Coronary artery (tissue), 2 donors: ENCODE measurements at regions not wholly inside any gene's neighbourhood (a gene's known extent, or its start where the extent isn't known, plus 50 kb on each side); places are given as distances from the start of the nearest gene placed in this dataset.

Experiments
- DNase-seq: peaks from one replicate; pipeline ENCODE4 v3.0.0-alpha.2; 2017; ENCODE audit warnings: low spot score
- H3K27ac ChIP-seq, 2 donors: fragments of 200-600 bp; sonication (generic); one replicate each; pipeline ENCODE4 v1.5.1; 2016 to 2019
- H3K4me3 ChIP-seq: fragments of 200-600 bp; sonication (generic); 2 replicates; pipeline ENCODE4 v1.5.1; 2016; ENCODE audit warnings: mild to moderate bottlenecking, moderate library complexity
- TF ChIP-seq, protein P1 (sequence below): fragments of 200-600 bp; sonication (generic); IDR thresholded peaks from one replicate; pipeline ENCODE4 v1.5.1; 2019; ENCODE audit warnings: antibody characterized with exemption

- TF ChIP-seq, protein P1, sequence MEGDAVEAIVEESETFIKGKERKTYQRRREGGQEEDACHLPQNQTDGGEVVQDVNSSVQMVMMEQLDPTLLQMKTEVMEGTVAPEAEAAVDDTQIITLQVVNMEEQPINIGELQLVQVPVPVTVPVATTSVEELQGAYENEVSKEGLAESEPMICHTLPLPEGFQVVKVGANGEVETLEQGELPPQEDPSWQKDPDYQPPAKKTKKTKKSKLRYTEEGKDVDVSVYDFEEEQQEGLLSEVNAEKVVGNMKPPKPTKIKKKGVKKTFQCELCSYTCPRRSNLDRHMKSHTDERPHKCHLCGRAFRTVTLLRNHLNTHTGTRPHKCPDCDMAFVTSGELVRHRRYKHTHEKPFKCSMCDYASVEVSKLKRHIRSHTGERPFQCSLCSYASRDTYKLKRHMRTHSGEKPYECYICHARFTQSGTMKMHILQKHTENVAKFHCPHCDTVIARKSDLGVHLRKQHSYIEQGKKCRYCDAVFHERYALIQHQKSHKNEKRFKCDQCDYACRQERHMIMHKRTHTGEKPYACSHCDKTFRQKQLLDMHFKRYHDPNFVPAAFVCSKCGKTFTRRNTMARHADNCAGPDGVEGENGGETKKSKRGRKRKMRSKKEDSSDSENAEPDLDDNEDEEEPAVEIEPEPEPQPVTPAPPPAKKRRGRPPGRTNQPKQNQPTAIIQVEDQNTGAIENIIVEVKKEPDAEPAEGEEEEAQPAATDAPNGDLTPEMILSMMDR = no peak
- Histone ChIP-seq H3K27ac (no peak overlapping the region), H3K4me3 (no peak overlapping the region)
- no peak for DNase-seq
These were observed 616.3 kb downstream of the PLA2G4A start for GRCh38 chr1:187445066-187445465.

DNA sequence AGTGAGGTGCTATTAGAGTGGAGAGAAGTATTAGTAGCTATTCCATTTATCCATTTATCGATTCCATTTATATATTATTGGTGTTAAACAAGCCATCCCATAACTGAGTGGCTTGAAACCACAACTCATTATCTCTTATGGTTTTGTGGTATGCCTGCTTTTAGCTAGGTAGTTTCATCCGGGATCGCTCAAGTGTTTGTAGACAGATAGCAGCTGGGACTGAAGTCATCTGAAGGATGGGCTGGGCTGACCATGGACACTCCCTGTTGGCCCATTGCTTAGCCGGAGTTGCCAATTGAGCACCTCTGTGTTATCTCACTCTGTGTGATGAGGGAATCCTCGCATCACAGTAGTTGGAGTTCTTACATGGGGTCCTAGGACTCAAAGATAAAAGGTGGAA is 622.5 kb downstream of the PLA2G4A start:
- TF ChIP-seq, protein P1 = no peak
- DNase-seq = no peak
- Histone ChIP-seq H3K27ac (no peak overlapping the region), H3K4me3 (no peak overlapping the region)

- H3K27ac ChIP-seq = no peak overlapping the region
- H3K4me3 ChIP-seq = no peak overlapping the region
- DNase-seq = no peak
- TF ChIP-seq, protein P1 = no peak
These were observed 625.3 kb downstream of the PLA2G4A start for GRCh38 chr1:187454010-187454409.

DNA sequence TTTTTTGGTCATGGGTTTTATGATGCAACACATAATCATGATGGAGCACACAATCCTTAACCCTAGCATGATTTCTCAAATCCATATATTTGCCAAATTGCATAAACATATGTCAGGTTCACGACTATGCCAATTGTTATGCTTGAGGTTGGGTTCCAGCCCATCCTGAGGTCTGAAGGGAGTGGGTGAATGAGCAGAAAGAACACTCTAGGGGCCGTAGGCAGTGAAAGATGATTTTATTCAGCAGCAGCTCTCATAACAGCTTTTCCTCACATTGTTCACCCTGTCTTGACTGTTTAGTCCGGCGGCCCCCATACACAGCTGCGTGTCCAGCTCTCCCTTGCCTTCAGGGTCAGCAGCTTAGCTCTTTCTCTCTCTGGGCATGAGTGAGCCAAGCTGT is 627.7 kb downstream of the PLA2G4A start:
- TF ChIP-seq, protein P1 = no peak
- Histone ChIP-seq H3K4me3 (no peak overlapping the region), H3K27ac (no peak overlapping the region)
- DNase-seq = no peak

- DNase-seq = no peak
- H3K4me3 ChIP-seq = no peak overlapping the region
- no peak overlapping the region for H3K27ac ChIP-seq
- TF ChIP-seq, protein P1 = no peak
These were observed 631.3 kb downstream of the PLA2G4A start for GRCh38 chr1:187460093-187460492.

DNA sequence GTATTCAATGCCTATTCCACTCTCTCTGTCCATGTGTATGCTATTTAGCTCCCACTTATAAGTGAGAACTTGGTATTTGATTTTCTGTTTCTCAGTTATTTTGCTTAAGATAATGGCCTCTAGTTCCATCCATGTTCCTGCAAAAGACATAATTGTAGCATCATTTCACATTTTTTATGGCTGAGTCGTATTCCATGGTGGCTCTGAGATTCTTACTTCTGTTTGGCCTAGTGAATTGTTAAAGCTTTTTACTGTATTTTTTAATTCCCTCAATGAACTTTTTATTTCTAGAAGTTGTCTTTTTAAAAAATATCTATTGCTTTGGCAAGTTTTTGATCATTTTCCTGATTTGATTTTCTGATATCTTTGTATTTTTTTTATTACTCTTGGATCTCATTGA is 635.6 kb downstream of the PLA2G4A start:
- no peak for DNase-seq
- H3K27ac ChIP-seq = no peak overlapping the region
- TF ChIP-seq, protein P1 = no peak
- no peak overlapping the region for H3K4me3 ChIP-seq

- TF ChIP-seq, protein P1 = no peak
- Histone ChIP-seq H3K27ac (no peak overlapping the region), H3K4me3 (no peak overlapping the region)
- no peak for DNase-seq
These were observed 636.7 kb downstream of the PLA2G4A start for GRCh38 chr1:187465441-187465840.
